ENCODE measurements at regions not wholly inside any gene's neighbourhood (a gene's known extent, or its start where the extent isn't known, plus 50 kb on each side); places are given as distances from the start of the nearest gene placed in this dataset.

DNA sequence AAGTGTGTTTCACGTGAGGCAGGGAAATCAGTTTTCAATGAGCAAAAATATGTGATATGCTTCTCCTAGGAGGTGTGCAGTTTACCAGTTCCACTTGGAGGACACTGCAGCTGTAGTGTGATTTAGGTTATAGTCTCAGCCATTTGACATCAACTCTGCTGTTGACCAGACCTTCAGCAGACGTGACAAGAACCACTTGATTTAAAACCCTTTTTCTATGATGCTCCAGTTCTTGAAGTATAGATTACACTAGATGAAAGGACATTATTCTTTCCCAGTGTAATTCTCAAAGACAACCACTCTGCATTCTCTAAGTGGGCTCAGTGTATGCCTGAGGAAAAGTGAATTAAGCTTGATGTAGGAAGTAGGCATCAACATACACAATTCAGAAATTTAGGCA lies 480.8 kb downstream of the TBC1D32 start:
- no peak overlapping the region for H3K27ac ChIP-seq
- ChIA-PET CTCF (no interaction called here), POLR2A (ENCODE audit: low non-redundant PET) (no interaction called here)
- DNase-seq (ENCODE audit: low spot score), result no peak
- TF ChIP-seq CTCF (conservative IDR thresholded peaks at IDR 0.05; ENCODE audit: low read depth), result no peak

DNA sequence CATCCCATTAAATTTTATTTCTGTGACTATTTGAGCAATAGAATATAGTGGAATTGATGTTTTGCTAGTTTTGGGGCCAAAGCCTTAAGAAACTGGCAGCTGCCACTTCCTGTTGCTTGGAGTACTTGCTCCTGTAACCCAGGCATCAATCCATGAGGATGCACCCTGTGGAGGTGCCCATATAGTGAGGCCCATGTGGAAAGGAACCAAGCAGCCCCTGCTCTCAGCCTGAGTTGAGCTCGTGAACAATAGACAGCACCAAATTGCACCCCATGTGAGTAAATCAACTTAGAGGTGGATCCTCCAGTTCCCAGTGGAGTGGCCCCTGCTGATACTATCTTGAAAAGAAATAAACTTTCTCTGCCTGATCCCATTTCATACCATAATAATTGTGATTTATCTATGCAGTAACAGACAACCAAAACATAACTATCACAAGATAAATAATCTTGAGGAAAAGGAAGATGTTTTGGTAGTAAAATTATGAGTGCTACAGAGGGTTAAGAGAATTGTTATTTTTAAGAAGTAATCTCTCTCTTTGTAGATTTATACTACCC lies 481.9 kb downstream of the TBC1D32 start:
- CTCF ChIA-PET, result no interaction called here

DNA sequence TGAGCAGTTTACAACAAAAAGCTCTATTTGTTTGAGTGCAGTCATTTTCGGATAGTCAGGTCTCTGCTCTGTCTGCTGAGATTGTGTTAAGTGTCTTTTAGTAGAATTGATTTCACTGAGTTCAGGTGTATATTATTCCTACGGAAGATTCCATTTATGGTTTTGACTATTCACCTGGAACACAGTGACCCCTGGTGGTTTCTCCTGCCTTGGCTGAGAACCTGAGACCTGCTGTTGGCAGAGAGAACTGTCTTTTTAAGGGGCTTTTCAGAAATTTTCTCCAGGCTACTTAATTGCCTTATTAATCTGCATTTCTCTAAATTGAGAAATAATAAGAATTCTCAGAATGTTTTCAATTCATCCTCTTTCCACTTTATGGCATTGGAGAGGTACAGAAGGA lies 508.0 kb downstream of the TBC1D32 start:
- CTCF ChIA-PET, result interaction anchor here (0.9 kb wide), 1 partner anchor 243 kb away, joined by 3 read pairs; no protein-coding TSS in a partner anchor
- POLR2A ChIA-PET (ENCODE audit: low non-redundant PET), result no interaction called here
- peak; percentile 13 for DNase-seq (ENCODE audit: low spot score)
- TF ChIP-seq CTCF (conservative IDR thresholded peaks at IDR 0.05; ENCODE audit: low read depth), result peak; percentile 49; the same call in 1 of the 2 replicates
- H3K27ac ChIP-seq, result no peak overlapping the region

More for the DNA sequence above, 481.9 kb downstream of the TBC1D32 start:
- no peak for DNase-seq (ENCODE audit: low spot score)
- H3K27ac ChIP-seq, result no peak overlapping the region
- TF ChIP-seq CTCF (conservative IDR thresholded peaks at IDR 0.05; ENCODE audit: low read depth), result no peak
- POLR2A ChIA-PET (ENCODE audit: low non-redundant PET), result no interaction called here

- no peak for DNase-seq (ENCODE audit: low spot score)
- H3K27ac ChIP-seq, result no peak overlapping the region
- CTCF ChIA-PET, result no interaction called here
- POLR2A ChIA-PET (ENCODE audit: low non-redundant PET), result no interaction called here
- TF ChIP-seq CTCF (conservative IDR thresholded peaks at IDR 0.05; ENCODE audit: low read depth), result no peak
Measured at GRCh38 chr6:120816794-120817193, 517.5 kb downstream of the TBC1D32 start.

- peak; percentile 1 for DNase-seq (ENCODE audit: low spot score)
- H3K27ac ChIP-seq, result no peak overlapping the region
- ChIA-PET POLR2A (ENCODE audit: low non-redundant PET) (no interaction called here), CTCF (no interaction called here)
- TF ChIP-seq CTCF (conservative IDR thresholded peaks at IDR 0.05; ENCODE audit: low read depth), result no peak
Measured at GRCh38 chr6:120805276-120805675, 529.0 kb downstream of the TBC1D32 start.

- CTCF ChIA-PET, result no interaction called here
- POLR2A ChIA-PET (ENCODE audit: low non-redundant PET), result no interaction called here
- TF ChIP-seq CTCF (conservative IDR thresholded peaks at IDR 0.05; ENCODE audit: low read depth), result no peak
- DNase-seq (ENCODE audit: low spot score), result no peak
- no peak overlapping the region for H3K27ac ChIP-seq
Measured at GRCh38 chr6:120804612-120805011, 529.7 kb downstream of the TBC1D32 start.

GRCh38 chr6:120786682-120787081 lies 547.6 kb downstream of the TBC1D32 start:
- no peak for DNase-seq (ENCODE audit: low spot score)
- POLR2A ChIA-PET (ENCODE audit: low non-redundant PET), result no interaction called here
- H3K27ac ChIP-seq, result no peak overlapping the region
- TF ChIP-seq CTCF (conservative IDR thresholded peaks at IDR 0.05; ENCODE audit: low read depth), result no peak
- CTCF ChIA-PET, result no interaction called here
